GM21825 (cell line): ENCODE measurements at regions not wholly inside any gene's neighbourhood (a gene's known extent, or its start where the extent isn't known, plus 50 kb on each side); places are given as distances from the start of the nearest gene placed in this dataset.
"Not testable (repeated sequence)": the region's sequence is repeated elsewhere in the genome, so short reads cannot be mapped to it uniquely, and the experiment has no call there.

Source experiments
- ATAC-seq: cut with Tn5 transposase; IDR thresholded peaks from one replicate; pipeline ENCODE4 v1.9.1; 2021; ENCODE audit warnings: mild to moderate bottlenecking, moderate library complexity; ENCODE audit not compliant: unreplicated experiment

- no peak for ATAC-seq
These were observed 909.1 kb downstream of the TRHDE start for GRCh38 chr12:73181244-73181643.

GRCh38 chr12:73185403-73185802, 913.2 kb downstream of the TRHDE start:
- ATAC-seq: no peak

- no peak for ATAC-seq
These were observed 914.1 kb downstream of the TRHDE start for GRCh38 chr12:73186272-73186671.

GRCh38 chr12:73187765-73188164, 915.6 kb downstream of the TRHDE start:
- no peak for ATAC-seq

GRCh38 chr12:73210548-73211204, 938.5 kb downstream of the TRHDE start:
- no peak for ATAC-seq

GRCh38 chr12:73220951-73221350, 948.8 kb downstream of the TRHDE start:
- ATAC-seq: no peak

- no peak for ATAC-seq
These were observed 949.2 kb downstream of the TRHDE start for GRCh38 chr12:73221398-73221797.

- no peak for ATAC-seq
These were observed 949.7 kb downstream of the TRHDE start for GRCh38 chr12:73221836-73222235.

GRCh38 chr12:73225371-73225937, 953.3 kb downstream of the TRHDE start:
- no peak for ATAC-seq

- no peak for ATAC-seq
These were observed 953.8 kb downstream of the TRHDE start for GRCh38 chr12:73225941-73226340.

- ATAC-seq: no peak
These were observed 954.4 kb downstream of the TRHDE start for GRCh38 chr12:73226593-73226992.

GRCh38 chr12:73228828-73229227, 956.7 kb downstream of the TRHDE start:
- ATAC-seq: not testable (repeated sequence)

GRCh38 chr12:73235387-73235786, 963.2 kb downstream of the TRHDE start:
- ATAC-seq: no peak

- ATAC-seq: no peak
These were observed 967.9 kb downstream of the TRHDE start for GRCh38 chr12:73240110-73240509.

GRCh38 chr12:73262788-73263381, 990.7 kb downstream of the TRHDE start:
- ATAC-seq: no peak

GRCh38 chr12:73266206-73266605, 994.0 kb downstream of the TRHDE start:
- no peak for ATAC-seq

GRCh38 chr12:73274976-73275375, 1002.8 kb downstream of the TRHDE start:
- no peak for ATAC-seq

- ATAC-seq: no peak
These were observed 1005.8 kb downstream of the TRHDE start for GRCh38 chr12:73277971-73278370.

GRCh38 chr12:73301530-73301929, 1029.4 kb downstream of the TRHDE start:
- ATAC-seq: no peak

GRCh38 chr12:73307260-73307659, 1035.1 kb downstream of the TRHDE start:
- no peak for ATAC-seq

- no peak for ATAC-seq
These were observed 1035.9 kb downstream of the TRHDE start for GRCh38 chr12:73308079-73308478.

- ATAC-seq: no peak
These were observed 1036.6 kb downstream of the TRHDE start for GRCh38 chr12:73308747-73309146.
